Activated T-cell treated with anti-CD3 and anti-CD28 coated beads for 48 hours (primary cell): ENCODE measurements at regions not wholly inside any gene's neighbourhood (a gene's known extent, or its start where the extent isn't known, plus 50 kb on each side); places are given as distances from the start of the nearest gene placed in this dataset.
A peak's percentile ranks its signal among the peaks of the same experiment; 100 is the strongest.

Source experiments
- DNase-seq: peaks from one replicate; pipeline ENCODE4 v3.0.0-alpha.2; 2020; ENCODE audit warnings: low read depth

DNA sequence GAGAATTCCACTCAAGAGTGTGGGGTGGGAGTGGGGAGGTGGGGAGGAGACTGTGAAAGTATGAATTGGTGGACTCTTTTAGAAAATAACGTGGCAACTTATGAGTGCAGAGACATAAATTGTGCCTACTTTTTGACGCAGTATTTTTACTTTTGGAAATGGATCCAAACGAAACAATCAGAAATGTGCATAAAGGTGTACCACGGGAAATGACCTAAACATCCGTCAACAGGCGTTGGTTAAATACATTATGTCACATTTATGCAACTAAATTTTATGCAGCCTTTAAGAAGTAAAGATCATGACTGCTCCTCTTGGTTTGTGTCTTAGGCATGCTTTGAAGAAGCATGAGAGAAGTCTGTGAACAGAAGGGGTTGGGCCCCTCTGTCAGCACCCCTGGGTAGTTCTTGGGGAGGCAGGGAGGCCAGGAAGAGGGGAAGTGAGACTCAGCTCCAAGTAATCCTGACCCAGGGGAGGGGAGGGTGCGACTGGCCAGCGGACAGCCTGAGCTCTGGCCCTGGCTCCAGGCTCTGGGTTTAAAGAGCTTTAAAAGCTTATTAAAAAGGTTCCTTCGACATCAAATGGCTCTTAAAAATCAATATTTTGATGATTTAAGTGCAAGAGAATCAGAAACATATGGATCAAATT lies 126.4 kb upstream of the HAAO start:
- DNase-seq = no peak

DNA sequence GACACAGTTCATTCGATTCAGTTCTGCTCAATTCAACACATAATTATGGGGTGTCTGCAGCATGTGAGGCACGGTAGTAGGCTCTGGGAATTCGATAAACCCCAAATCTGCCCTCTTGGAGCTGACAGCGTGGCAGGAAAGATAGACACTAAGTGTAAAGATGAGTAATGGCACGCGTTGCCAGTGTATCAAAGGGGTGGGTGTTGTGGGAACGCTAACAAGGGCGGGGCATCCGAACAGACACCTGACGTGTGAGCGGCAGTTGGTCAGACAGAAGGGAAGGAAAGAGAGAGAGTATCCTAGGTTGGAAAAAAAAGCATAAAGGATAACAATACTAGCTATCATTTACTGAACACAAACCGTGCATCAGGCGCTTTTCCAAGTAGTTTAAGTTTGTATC lies 125.7 kb upstream of the HAAO start:
- no peak for DNase-seq

DNA sequence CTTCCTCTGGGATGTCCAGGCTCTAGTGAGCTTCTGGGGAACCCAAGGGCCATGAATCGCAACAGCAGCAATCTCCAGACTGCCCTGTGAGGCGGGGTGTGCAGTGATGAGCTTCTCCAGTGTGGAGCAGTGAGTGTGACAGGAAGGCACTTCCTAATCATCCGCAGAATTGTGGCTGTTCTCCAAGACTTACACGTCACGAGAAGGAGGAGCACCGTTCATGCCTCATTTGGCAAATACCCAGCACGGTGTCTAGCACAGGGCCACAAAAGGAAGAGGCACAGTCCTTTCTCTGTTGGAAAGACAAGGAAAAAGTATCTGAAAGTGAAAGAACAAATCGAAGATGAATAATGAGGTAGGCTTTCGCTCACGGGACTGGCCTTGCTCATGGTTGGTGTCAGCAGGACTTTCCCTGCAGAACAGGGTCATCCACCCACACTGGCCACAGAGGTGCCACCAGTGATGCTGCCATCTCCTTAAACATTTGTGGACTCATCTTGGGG lies 125.1 kb upstream of the HAAO start:
- peak; percentile 27 for DNase-seq

GRCh38 chr2:42916324-42916723 lies 123.9 kb upstream of the HAAO start:
- no peak for DNase-seq

- DNase-seq = no peak
Observed at GRCh38 chr2:42914860-42915259, 122.5 kb upstream of the HAAO start.

GRCh38 chr2:42914314-42914713 lies 121.9 kb upstream of the HAAO start:
- no peak for DNase-seq

DNA sequence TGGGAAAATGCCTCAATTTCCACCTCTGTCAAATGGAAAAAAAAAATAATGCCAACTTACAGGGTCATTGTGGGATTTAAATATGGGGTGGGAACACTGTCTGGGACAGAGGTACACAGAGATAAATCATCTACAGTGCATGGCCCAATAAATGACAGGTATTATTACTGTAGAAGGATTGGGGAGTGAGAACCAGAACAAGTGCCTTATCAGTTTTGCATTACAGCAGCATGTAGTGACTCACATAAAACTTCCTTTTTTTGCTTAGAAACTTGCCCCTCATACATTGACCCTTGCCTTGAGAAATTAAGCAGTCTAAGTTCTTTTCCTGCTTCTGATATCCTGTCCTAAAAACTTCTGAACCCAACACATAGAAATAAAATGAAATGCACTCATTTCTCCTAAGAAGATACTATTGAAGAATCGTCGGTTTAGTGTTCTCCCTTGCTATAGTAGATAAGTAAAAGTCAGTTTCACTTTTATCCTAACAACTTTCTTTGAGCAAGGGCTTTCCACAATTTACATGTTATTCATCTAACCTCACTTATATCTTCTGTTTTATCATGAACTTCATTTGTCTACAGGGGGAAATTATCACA lies 121.0 kb upstream of the HAAO start:
- no peak for DNase-seq

DNA sequence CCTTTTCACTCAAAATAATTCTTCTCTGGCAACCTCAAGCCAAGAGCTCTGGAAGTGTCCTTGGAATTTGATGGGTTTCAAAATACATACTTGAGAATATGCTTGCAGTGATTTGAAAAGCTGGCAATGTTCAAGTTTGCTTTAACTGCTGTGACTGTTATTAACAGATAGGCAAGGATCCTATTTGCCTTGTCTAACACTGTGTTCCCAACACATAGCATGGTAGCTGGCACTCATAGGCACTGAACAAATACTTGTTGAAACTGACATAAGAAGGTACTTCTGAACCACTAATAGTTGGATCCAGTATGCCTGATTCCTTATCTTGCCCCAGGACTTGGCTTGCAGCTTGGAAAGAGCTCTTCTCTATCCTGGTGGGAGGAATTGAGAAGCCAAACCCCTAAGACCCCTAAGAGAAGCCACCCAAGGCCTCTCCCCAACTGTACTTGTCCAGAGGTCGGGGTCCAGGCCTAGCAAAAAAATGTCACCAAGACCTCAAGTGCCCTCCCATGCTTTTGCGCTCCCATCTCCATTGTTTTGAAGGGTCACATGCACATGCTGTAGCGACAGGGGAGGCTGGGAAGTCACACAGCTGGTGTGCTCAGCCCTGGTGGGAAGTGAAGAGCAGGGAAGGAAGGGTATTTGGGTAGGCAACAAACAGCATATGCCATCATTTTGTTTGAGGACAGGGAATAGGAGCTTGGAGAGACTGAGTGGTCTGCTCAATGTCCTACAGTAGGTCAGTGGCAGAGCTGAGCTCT lies 118.4 kb upstream of the HAAO start:
- no peak for DNase-seq

- no peak for DNase-seq
Observed at GRCh38 chr2:42909966-42910365, 117.6 kb upstream of the HAAO start.

DNA sequence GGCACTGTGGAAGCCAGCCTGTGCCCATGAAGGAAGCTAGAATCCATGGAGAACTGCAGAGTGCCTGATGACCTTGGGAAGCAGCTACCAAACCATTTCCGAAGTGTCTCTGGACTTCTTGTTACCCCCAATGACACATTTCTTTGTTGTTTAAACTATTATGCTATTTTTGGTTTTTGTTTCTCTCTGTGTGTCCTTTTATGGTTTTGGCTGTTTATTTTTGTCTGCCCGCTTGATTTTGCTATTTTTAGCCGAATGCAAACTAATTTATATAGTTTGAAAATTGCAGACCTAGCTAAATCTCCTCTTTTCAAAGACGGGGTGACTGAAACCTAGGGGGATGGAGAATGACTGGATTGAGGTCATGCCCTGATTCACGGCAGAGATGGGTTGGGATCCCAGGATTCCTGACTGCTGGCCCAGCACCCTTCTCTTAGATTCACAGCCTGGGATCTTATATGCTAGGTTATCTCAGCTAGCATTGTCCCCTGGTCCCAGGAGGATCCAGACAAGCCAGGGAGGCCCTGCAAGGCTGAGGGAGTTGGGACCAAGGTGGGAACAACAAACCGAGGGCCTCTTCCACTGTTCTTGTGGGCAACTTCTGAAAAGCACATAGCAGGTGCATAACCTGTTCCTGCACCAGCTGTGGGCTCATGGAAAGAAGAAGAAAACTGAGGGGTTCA lies 116.3 kb upstream of the HAAO start:
- DNase-seq = no peak

DNA sequence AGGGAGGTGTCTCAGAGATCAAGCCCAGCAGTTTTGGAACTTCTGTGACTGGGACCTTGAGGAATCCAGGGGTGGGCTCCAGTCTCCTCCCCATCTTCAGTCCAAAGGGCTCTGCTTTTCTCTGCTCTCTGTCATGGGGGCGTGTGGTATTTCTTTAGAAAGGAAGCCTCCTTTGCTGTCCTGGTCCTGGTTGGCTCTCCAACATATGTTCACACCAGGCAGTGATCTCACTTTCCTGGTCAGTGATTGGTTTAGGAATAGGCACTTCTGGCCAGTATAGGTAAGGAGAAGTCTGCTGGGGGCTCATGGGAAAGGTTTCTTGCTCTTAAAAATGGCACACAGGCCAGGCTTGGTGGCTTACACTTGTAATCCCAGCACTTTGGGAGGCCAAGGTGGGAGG lies 115.5 kb upstream of the HAAO start:
- no peak for DNase-seq

DNA sequence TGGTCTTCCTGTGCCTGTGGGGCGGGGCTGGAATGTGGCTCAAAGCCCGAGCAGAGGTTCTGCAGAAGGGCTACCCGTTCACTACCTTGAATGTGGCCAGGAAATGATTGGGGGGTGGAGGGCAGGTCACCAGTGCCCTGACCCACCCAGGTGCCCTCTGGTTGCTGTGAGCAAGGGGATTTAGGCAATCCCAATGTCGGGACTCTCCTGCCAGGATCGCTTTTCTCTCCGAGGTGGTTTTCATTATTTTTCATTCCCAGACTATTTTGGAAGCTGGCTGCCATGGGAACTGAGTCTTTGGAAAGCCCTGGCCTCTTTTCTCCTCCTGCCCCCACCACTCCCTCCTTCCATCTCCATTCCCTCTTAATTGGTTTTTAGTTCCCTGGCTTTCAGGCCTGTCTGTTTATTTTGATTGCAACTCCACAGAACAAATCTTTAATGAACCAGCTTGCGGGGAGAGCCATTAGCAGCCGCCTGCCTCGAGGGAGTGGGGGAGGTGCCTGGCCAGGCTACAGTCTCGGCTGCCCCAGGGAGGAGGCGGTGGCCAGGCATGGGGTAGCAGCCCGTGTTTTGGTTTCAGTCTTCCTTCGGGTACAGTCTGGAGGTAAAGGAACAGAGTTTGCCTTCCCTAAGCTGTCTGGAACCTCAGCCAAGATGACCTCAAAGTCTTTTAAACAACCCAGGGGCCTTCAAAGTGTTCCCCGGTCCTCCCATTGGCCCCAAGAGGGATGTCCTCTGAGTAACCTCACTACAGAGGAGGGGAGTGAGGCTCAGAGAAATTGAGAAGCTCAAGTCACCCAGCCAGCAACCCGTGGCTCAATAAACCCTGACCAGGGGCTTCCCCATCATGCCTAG lies 114.4 kb upstream of the HAAO start:
- no peak for DNase-seq

- no peak for DNase-seq
Observed at GRCh38 chr2:42906111-42906556, 113.8 kb upstream of the HAAO start.

- DNase-seq = no peak
Observed at GRCh38 chr2:42905341-42906110, 113.1 kb upstream of the HAAO start.

- no peak for DNase-seq
Observed at GRCh38 chr2:42904576-42904876, 112.1 kb upstream of the HAAO start.

- DNase-seq = no peak
Observed at GRCh38 chr2:42903821-42904575, 111.6 kb upstream of the HAAO start.

DNA sequence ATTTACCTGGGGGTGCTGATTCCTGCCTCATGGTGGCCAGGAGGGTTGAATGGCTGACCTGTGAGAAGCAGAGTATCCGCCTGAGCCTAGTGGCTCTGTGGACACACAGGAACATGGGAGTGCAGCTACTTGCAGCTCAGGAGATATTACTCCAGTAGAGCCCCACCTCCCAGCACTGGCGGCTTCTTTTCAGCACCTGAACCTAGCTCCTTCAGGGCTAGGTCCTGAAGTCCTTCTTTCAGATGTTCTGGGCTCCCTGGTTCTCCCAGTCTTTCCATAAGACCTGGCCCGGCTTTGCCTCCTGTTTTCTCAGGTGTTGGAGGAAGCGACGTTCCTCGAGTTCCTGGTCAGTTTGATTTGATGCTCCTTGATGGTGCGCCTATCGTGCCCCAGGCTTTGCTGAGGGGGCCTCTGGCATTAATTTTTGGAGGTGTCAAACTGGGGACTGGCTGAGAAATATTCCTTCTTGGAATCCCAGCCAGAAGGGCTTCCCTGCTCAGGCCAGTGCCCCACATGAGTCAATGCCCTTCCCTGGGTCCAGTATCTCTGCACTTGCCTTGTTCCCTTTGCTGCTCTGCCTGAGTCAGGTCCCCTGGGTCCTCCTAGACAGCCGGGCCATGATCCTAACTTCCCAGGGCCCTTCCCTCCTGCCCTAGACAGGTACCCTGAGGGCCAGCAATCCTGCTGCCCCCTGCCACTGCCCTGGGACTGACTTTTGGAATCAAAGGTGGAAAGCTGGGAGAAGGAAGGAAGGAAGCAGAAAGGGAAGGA lies 110.7 kb upstream of the HAAO start:
- no peak for DNase-seq

DNA sequence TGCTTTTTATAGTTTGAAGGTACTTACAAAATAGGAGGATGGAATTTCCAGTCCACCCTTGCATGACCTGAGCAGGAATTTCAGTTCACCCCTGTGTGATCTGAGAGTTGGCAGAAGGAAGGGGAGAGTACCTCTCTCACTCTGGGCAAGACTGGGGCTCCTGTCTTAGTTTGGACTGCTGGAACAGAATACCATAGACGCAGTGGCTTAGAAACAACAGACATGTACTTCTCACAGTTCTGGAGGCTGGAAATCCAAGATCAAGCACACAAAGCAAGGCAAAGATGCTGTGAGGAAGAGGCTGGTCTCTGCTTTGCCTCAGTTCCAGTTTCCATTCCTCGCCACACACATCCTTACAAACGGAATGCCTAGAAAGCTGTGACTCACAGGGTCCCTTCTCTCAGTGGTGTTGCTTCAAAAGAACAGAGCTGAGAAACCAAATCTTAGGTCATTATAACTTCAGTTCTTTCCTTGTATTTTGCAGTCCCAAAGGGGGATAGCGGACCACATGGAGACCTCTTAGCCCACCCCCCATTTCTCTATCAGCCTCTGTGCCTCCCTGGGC lies 108.8 kb upstream of the HAAO start:
- no peak for DNase-seq

DNA sequence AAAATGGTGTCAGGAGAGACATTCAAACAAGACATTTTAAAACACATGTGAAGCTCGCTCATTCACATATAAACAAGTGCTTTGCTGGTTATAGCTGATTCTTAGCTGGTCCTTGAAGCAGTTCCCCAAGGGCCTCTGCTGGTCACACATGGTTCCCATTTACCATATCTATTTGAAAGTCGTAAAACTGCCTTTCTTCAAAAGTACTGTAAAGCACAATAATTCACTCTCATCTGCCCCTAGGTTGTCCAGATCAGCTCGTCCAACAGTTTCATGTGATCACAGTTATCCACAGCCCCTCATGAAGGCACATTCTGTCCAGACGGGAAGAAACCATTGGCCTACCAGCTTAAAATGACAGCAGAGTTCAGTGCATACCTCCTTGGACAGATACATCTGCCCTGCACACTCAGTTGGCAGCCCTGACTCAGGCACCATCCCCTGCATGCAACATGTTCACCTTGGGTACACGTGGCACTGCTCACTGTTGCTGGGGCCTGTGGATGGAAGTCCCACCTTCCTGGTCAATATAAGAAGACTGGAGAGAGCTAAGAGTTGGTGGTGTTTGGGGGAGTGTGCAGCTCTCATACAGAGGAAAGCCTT lies 108.0 kb upstream of the HAAO start:
- no peak for DNase-seq
